Tibial nerve (tissue), 4 donors: ENCODE measurements at regions not wholly inside any gene's neighbourhood (a gene's known extent, or its start where the extent isn't known, plus 50 kb on each side); places are given as distances from the start of the nearest gene placed in this dataset.
"Not testable (repeated sequence)": the region's sequence is repeated elsewhere in the genome, so short reads cannot be mapped to it uniquely, and the experiment has no call there.

Experiments
- DNase-seq, 2 donors: peaks; one replicate each; pipeline ENCODE4 v3.0.0-alpha.2; 2019; ENCODE audit warnings: low spot score in 2 of 2
- H3K27ac ChIP-seq, 4 donors: fragments of 200-600 bp; sonication (generic) in 3 of 4; one replicate each; pipeline ENCODE4 v1.5.1; 2017 to 2019; ENCODE audit warnings: mild to moderate bottlenecking in 1 of 4
- H3K27me3 ChIP-seq, 2 donors: fragments of 200-600 bp; sonication (generic) in 1 of 2; one replicate each; pipeline versions ENCODE4 v1.5.1 to v1.6.0; 2017 to 2019
- H3K36me3 ChIP-seq, 3 donors: fragments of 200-600 bp; sonication (generic); one replicate each; pipeline ENCODE4 v1.5.1; 2018 to 2019
- H3K4me1 ChIP-seq, 4 donors: fragments of 200-600 bp; sonication (generic) in 3 of 4; one replicate each; pipeline ENCODE4 v1.5.1; 2017 to 2019
- H3K4me3 ChIP-seq, 4 donors: fragments of 200-600 bp; sonication (generic) in 3 of 4; one replicate each; pipeline ENCODE4 v1.5.1; 2017 to 2019; ENCODE audit warnings: mild to moderate bottlenecking in 1 of 4, moderate library complexity in 1 of 4
- H3K9me3 ChIP-seq, 4 donors: fragments of 200-600 bp; sonication (generic) in 3 of 4; one replicate each; pipeline ENCODE4 v1.5.1; 2017 to 2019
- EP300 ChIP-seq, 2 donors: sonication (generic); formaldehyde crosslinking; IDR thresholded peaks; one replicate each; pipeline ENCODE4 v1.6.1; 2017; ENCODE audit warnings: antibody characterized with exemption in 2 of 2, mild to moderate bottlenecking in 1 of 2
- POLR2A ChIP-seq, 2 donors: fragments of 450-650 bp; IDR thresholded peaks; one replicate each; pipeline ENCODE4 v1.6.1; 2017; ENCODE audit warnings: antibody characterized with exemption in 2 of 2, mild to moderate bottlenecking in 2 of 2, moderate library complexity in 2 of 2
- WGBS, 2 donors: methylation state at CpG; one replicate each; pipeline ENCODE4 v1.1.5; 2018; 5-methylcytosine and 5-hydroxymethylcytosine counted together
- TF ChIP-seq, protein P1 (sequence below), 5 experiments: fragments of 200-600 bp in 3 of 5; fragments of 450-650 bp in 2 of 5; sonication (generic) in 3 of 5; IDR thresholded peaks; one replicate each; pipeline ENCODE4 v1.5.1; 2016 to 2019; ENCODE audit warnings: antibody characterized with exemption in 5 of 5, mild to moderate bottlenecking in 3 of 5, moderate library complexity in 2 of 5

DNA sequence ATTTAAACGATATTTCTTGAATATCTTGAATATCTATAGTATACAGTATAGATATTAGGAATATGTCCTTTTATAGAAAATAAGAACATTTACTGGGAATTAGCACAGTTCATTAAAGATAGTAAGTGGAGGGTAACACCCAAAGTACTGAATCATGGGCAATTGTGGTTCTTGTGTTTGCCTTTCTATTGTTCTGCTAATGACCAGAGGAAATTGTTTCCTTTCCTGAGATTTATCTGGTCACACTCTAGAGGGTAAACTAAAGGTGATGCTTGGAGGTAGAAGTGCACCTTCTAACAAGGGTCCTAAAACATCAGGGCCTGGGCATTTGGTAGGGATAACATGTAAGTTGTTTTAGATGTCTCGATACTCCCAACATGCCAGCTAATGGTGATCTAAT is 241.3 kb upstream of the SFRP2 start:
- peaks cover 0 to 7% (median 0%) of the 10 kb centered on the region in 4 donors for H3K9me3 ChIP-seq
- WGBS, 2 donors, result 73 to 79% methylated on average over 2 of the region's 2 CpGs
- no peaks in the 10 kb centered on the region for H3K4me1 ChIP-seq
- DNase-seq, result no peak
- TF ChIP-seq POLR2A (IDR thresholded peaks at IDR 0.05) (no peak), EP300 (IDR thresholded peaks at IDR 0.05) (no peak)
- TF ChIP-seq, protein P1, sequence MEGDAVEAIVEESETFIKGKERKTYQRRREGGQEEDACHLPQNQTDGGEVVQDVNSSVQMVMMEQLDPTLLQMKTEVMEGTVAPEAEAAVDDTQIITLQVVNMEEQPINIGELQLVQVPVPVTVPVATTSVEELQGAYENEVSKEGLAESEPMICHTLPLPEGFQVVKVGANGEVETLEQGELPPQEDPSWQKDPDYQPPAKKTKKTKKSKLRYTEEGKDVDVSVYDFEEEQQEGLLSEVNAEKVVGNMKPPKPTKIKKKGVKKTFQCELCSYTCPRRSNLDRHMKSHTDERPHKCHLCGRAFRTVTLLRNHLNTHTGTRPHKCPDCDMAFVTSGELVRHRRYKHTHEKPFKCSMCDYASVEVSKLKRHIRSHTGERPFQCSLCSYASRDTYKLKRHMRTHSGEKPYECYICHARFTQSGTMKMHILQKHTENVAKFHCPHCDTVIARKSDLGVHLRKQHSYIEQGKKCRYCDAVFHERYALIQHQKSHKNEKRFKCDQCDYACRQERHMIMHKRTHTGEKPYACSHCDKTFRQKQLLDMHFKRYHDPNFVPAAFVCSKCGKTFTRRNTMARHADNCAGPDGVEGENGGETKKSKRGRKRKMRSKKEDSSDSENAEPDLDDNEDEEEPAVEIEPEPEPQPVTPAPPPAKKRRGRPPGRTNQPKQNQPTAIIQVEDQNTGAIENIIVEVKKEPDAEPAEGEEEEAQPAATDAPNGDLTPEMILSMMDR (IDR thresholded peaks at IDR 0.05), result no peak
- H3K27ac ChIP-seq, result no peak overlapping the region
- H3K36me3 ChIP-seq, result no peaks in the 10 kb centered on the region
- H3K27me3 ChIP-seq, result no peaks in the 10 kb centered on the region
- H3K4me3 ChIP-seq, result no peak overlapping the region

DNA sequence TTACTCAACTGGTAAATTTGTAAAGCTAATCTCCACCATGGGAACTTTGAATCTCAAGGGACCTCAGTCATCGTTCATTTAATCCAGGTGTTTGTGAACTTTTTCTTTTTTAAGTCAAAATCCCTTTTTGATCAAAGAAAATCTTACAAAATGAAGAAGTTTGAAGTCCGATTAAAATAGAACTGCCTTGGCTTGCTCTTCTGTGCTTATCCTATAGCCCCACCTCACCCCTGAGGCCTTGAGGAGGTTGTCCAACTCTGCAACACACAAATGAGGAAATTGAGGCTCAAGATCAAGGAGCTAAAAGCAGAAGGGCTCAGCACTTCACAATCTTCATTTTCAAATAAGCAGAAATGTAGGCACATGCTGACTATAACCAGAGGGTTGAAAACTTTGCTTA is 240.3 kb upstream of the SFRP2 start:
- no peaks in the 10 kb centered on the region for H3K27me3 ChIP-seq
- no peak for DNase-seq
- WGBS, 2 donors, result 66 to 76% methylated on average over 2 of the region's 2 CpGs
- peaks cover 0 to 7% (median 0%) of the 10 kb centered on the region in 4 donors for H3K9me3 ChIP-seq
- no peaks in the 10 kb centered on the region for H3K36me3 ChIP-seq
- TF ChIP-seq POLR2A (IDR thresholded peaks at IDR 0.05) (no peak), EP300 (IDR thresholded peaks at IDR 0.05) (no peak)
- TF ChIP-seq, protein P1 (IDR thresholded peaks at IDR 0.05), result no peak
- no peak overlapping the region for H3K4me3 ChIP-seq
- H3K27ac ChIP-seq, result no peak overlapping the region
- no peaks in the 10 kb centered on the region for H3K4me1 ChIP-seq

DNA sequence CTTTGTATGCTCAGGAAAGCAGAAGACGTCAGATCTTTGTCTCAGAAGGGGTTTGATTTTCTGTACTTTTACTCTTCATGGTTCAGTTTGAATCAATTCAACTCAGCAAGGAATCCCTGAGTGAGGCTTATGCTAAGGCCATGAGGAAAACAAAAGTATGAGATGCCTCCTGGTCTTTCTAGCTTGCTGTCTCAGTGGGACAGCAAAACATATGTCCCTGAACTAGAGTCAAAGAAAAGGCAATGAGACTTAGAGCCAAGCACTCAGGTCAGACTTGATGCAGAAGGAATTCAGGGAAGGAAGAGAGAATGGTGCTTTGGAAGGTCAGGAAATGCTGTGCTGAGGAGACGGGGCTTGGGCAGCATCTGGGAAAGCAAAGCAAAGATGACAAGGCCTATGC is 236.2 kb upstream of the SFRP2 start:
- DNase-seq, result no peak
- Histone ChIP-seq H3K36me3 (no peaks in the 10 kb centered on the region), H3K4me1 (no peaks in the 10 kb centered on the region), H3K27ac (no peak overlapping the region), H3K4me3 (no peak overlapping the region), H3K9me3 (no peaks in the 10 kb centered on the region), H3K27me3 (no peaks in the 10 kb centered on the region)
- 57 to 65% methylated on average over 2 of the region's 2 CpGs for WGBS, 2 donors
- TF ChIP-seq POLR2A (IDR thresholded peaks at IDR 0.05) (no peak), EP300 (IDR thresholded peaks at IDR 0.05) (no peak)
- TF ChIP-seq, protein P1 (IDR thresholded peaks at IDR 0.05), result no peak

DNA sequence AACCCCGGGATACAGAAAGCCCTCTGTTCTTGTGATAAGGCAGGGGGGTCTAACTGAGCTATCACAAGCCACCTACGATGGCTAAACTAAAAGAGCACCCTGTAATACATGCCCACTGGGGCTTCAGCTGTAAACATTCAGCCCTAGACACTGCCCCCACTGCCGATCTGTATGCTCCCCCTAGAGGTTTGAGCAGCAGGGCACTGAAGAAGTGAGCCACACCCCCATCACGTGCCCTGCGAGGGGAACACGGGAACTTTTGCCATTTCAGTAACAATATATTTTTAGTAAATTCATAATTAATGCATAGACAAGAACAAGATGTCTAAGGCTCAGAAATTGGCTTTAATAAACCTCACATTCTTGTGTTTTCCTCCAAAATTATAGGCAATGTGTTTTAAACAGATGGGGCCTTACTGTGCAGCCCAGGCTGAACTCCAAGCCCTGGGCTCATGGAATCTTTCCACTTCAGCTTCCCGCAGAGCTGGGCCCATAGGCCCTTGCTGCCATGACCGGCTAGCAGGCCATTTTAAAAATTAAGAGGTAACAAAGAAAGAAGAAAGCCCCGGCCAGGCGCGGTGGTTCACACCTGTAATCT is 235.3 kb upstream of the SFRP2 start:
- TF ChIP-seq POLR2A (IDR thresholded peaks at IDR 0.05) (no peak), EP300 (IDR thresholded peaks at IDR 0.05) (no peak)
- TF ChIP-seq, protein P1 (IDR thresholded peaks at IDR 0.05), result no peak
- Histone ChIP-seq H3K9me3 (no peaks in the 10 kb centered on the region), H3K27me3 (no peaks in the 10 kb centered on the region), H3K4me3 (no peak overlapping the region), H3K27ac (no peak overlapping the region), H3K4me1 (no peaks in the 10 kb centered on the region), H3K36me3 (no peaks in the 10 kb centered on the region)
- DNase-seq, result no peak
- 67 to 76% methylated on average over 11 of the region's 11 CpGs for WGBS, 2 donors

DNA sequence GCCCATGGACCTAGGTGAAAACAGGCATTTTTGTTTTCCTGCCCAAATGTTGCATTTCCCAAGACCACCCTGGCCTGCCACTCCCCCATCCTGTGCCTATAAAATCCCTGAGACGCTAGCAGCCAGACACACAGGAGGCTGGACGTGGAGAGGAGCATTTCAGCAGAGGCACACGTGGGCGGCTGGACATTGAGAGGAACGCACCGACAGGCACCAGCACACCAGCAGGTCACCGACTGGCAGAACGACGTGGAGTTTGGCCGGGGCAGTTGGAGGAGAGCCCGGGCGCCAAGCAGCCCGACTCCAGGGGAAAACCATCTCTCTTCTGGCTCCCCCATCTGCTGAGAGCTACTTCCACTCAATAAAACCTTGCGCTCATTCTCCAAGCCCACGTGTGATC is 234.8 kb upstream of the SFRP2 start:
- not testable (repeated sequence) for H3K4me1 ChIP-seq, H3K9me3 ChIP-seq, DNase-seq, H3K27me3 ChIP-seq, H3K4me3 ChIP-seq, H3K27ac ChIP-seq, H3K36me3 ChIP-seq
- 78% methylated on average over 15 of the region's 15 CpGs for WGBS, 2 donors

DNA sequence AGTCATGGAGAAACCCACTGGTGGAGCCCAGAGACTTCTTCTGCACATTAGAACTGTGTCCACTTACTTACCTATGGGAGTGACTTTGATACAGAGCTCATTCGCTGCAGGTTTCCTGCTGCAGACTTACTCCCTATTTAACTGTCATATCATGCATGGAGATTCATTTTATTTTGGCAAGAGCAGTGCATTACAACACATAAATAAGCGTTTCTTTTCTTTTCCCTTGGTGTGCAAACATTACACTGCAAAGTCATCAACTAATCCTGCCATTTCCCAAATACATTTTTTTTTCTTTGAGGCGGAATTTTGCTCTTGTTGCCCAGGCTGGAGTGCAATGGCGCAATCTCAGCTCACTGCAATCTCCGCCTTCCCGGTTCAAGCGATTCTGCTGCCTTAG is 230.9 kb upstream of the SFRP2 start:
- WGBS, 2 donors, result 78 to 85% methylated on average over 7 of the region's 7 CpGs
- Histone ChIP-seq H3K27ac (no peak overlapping the region), H3K4me1 (peaks cover 0 to 2% (median 0%) of the 10 kb centered on the region in 4 donors), H3K27me3 (no peaks in the 10 kb centered on the region), H3K36me3 (no peaks in the 10 kb centered on the region), H3K4me3 (no peak overlapping the region), H3K9me3 (no peaks in the 10 kb centered on the region)
- TF ChIP-seq EP300 (IDR thresholded peaks at IDR 0.05) (no peak), POLR2A (IDR thresholded peaks at IDR 0.05) (no peak)
- TF ChIP-seq, protein P1 (IDR thresholded peaks at IDR 0.05), result no peak
- no peak for DNase-seq
